Esophagus muscularis mucosa (tissue), 4 donors: ENCODE measurements at regions not wholly inside any gene's neighbourhood (a gene's known extent, or its start where the extent isn't known, plus 50 kb on each side); places are given as distances from the start of the nearest gene placed in this dataset.

Experiments used
- EP300 ChIP-seq: sonication (generic); formaldehyde crosslinking; IDR thresholded peaks from one replicate; pipeline ENCODE4 v1.6.1; 2017; ENCODE audit warnings: antibody characterized with exemption
- POLR2A ChIP-seq: fragments of 450-650 bp; IDR thresholded peaks from one replicate; pipeline ENCODE4 v1.6.1; 2017; ENCODE audit warnings: antibody characterized with exemption, moderate library complexity, mild to moderate bottlenecking, low read depth
- POLR2AphosphoS5 ChIP-seq, 2 donors: sonication (generic); formaldehyde crosslinking; IDR thresholded peaks; one replicate each; pipeline ENCODE4 v1.6.1; 2017; ENCODE audit warnings: antibody characterized with exemption in 2 of 2
- TF ChIP-seq, protein P1 (sequence below), 3 experiments: fragments of 200-600 bp in 2 of 3; fragments of 450-650 bp in 1 of 3; sonication (generic) in 2 of 3; IDR thresholded peaks; one replicate each; pipeline ENCODE4 v1.5.1; 2017 to 2019; ENCODE audit warnings: antibody characterized with exemption in 3 of 3, mild to moderate bottlenecking in 2 of 3, moderate library complexity in 1 of 3

DNA sequence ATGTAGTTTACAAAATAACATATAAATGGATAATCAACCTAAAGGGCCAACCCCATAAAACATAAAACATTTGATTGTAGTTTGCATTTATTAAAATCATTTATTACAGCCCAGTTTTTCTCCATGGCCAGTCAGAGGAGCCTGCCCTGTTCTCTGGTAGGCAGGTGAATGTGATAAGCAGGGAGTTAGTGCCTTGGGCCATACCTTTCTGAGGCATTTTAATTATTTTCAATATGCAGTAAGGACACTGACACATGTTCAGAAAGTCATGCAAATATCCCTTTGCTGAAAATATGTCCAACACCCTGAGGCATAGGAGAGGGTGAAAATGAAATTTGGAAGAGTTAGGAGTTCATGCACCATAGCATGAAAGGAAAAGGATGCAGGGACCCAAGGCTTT lies 242.6 kb upstream of the EDNRB start:
- TF ChIP-seq, protein P1, sequence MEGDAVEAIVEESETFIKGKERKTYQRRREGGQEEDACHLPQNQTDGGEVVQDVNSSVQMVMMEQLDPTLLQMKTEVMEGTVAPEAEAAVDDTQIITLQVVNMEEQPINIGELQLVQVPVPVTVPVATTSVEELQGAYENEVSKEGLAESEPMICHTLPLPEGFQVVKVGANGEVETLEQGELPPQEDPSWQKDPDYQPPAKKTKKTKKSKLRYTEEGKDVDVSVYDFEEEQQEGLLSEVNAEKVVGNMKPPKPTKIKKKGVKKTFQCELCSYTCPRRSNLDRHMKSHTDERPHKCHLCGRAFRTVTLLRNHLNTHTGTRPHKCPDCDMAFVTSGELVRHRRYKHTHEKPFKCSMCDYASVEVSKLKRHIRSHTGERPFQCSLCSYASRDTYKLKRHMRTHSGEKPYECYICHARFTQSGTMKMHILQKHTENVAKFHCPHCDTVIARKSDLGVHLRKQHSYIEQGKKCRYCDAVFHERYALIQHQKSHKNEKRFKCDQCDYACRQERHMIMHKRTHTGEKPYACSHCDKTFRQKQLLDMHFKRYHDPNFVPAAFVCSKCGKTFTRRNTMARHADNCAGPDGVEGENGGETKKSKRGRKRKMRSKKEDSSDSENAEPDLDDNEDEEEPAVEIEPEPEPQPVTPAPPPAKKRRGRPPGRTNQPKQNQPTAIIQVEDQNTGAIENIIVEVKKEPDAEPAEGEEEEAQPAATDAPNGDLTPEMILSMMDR (IDR thresholded peaks at IDR 0.05): no peak
- TF ChIP-seq POLR2AphosphoS5 (IDR thresholded peaks at IDR 0.05) (no peak), POLR2A (no peak), EP300 (no peak)
